ENCODE measurements at regions not wholly inside any gene's neighbourhood (a gene's known extent, or its start where the extent isn't known, plus 50 kb on each side); places are given as distances from the start of the nearest gene placed in this dataset.

DNA sequence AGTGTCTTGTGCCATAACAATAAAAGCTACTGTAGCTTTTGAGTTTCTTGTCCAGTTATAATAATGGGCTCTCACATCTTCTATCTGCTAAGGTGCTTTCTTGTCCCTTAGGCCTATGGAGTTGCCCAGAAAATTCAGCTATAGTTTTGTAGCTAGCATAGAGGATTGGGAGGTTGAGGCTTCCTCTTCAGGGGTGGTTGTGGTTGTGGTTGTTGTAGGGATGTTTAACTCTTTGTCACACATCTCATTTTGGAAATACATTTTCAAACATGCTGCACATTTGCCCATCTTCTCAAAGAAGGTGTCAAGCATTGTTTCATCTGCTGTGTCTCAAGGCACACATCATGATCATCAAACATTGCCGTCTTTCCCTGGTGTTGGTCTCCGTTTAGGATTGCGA, 65.0 kb downstream of the ATXN3L start:
- Histone ChIP-seq H3K4me3 (ENCODE audit: low read length in 2 of 2) (no peak overlapping the region), H3K4me1 (ENCODE audit: control insufficient read depth, insufficient read depth, low read length) (no peaks in the 10 kb centered on the region), H3K9me3 (ENCODE audit: control insufficient read depth in 2 of 2, low read length in 2 of 2) (peaks cover 0 to 5% of the 10 kb centered on the region in 2 donors), H3K36me3 (ENCODE audit: control insufficient read depth in 2 of 2, insufficient read depth in 2 of 2, low read length in 2 of 2) (no peaks in the 10 kb centered on the region), H3K27me3 (ENCODE audit: control insufficient read depth in 1 of 2, insufficient read depth in 2 of 2, low read length in 2 of 2) (no peaks in the 10 kb centered on the region), H3K9ac (ENCODE audit: low read length in 2 of 2) (no peak overlapping the region), H3K27ac (ENCODE audit: low read length) (no peak overlapping the region)

DNA sequence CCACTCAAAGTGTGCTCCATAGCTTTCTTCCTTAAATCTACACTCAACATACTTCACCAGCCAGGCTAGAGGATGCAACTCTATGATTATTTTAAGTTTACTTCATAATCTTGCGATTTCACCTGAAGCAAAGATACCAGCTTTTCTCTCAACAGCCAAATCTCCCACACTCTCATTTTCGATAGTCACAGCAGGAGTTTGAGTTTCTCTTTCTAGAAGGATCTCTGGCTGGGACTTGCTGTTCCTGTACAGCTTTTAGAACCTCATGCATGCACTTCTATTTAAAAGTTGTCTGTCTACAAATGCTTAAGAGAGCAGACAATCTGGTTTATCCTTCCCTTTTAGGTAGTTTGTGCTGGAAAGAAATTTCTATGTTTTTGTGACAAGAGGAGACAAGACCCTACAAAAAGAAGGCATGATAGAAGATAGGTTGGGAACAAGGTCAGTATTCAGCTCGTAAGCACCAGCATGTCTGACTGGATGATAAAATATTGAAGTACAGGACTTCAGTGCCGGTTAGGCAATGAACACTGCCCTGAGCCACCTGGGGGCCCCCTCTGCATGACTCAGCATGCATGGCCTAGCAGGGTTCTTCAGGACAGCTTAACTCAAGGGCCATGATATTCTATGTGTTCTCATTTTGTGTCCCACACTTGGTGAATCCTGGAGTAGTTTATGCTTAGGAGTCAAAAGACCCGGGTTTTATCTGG, 65.6 kb downstream of the ATXN3L start:
- no peaks in the 10 kb centered on the region for H3K4me1 ChIP-seq (ENCODE audit: control insufficient read depth, insufficient read depth, low read length)
- H3K27me3 ChIP-seq (ENCODE audit: control insufficient read depth in 1 of 2, insufficient read depth in 2 of 2, low read length in 2 of 2), result no peaks in the 10 kb centered on the region
- no peak overlapping the region for H3K4me3 ChIP-seq (ENCODE audit: low read length in 2 of 2)
- H3K9me3 ChIP-seq (ENCODE audit: control insufficient read depth in 2 of 2, low read length in 2 of 2), result peaks cover 0 to 5% of the 10 kb centered on the region in 2 donors
- H3K27ac ChIP-seq (ENCODE audit: low read length), result no peak overlapping the region
- H3K9ac ChIP-seq (ENCODE audit: low read length in 2 of 2), result no peak overlapping the region
- H3K36me3 ChIP-seq (ENCODE audit: control insufficient read depth in 2 of 2, insufficient read depth in 2 of 2, low read length in 2 of 2), result no peaks in the 10 kb centered on the region

DNA sequence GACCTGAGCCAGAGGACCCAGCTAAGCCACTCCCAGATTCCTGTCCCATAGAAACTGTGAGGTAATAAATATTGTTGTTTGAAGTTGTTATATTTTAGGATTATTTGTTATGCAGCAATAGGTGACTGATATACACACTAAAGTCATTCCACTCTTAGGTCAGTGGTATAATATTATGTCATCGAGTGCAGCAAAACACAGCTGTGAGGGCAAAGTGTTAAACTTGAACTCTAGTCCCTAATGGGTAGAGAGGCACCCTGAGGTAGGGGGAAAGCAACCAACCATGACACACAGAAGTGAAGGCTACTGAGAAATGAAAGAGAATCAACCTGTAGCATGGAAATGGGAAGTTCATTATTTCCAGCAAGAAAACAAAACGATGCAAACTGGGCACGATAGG, 66.6 kb downstream of the ATXN3L start:
- H3K36me3 ChIP-seq (ENCODE audit: control insufficient read depth in 2 of 2, insufficient read depth in 2 of 2, low read length in 2 of 2), result no peaks in the 10 kb centered on the region
- no peaks in the 10 kb centered on the region for H3K4me1 ChIP-seq (ENCODE audit: control insufficient read depth, insufficient read depth, low read length)
- H3K27ac ChIP-seq (ENCODE audit: low read length), result no peak overlapping the region

DNA sequence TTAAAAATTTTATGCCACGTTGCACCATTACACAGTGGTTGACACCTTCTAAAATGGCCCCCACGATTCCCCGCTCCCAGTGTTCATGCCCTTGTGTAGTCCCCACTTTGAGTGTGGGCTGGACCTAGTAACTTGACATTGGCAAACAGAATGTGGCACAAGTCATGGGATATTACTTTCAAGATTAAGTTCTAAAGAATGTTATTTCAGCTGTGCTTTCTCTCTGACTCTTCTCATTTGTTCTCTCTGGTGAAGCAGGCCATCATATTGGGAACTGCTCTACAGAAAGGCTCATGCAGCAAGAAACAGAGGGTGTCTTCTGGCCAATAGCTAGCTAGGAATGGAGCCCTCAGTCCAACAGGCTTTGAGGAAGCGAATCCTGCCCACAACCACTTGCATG, 67.1 kb downstream of the ATXN3L start:
- no peaks in the 10 kb centered on the region for H3K36me3 ChIP-seq (ENCODE audit: control insufficient read depth in 2 of 2, insufficient read depth in 2 of 2, low read length in 2 of 2)
- no peak overlapping the region for H3K27ac ChIP-seq (ENCODE audit: low read length)
- no peaks in the 10 kb centered on the region for H3K27me3 ChIP-seq (ENCODE audit: control insufficient read depth in 1 of 2, insufficient read depth in 2 of 2, low read length in 2 of 2)
- H3K9ac ChIP-seq (ENCODE audit: low read length in 2 of 2), result no peak overlapping the region
- H3K4me3 ChIP-seq (ENCODE audit: low read length in 2 of 2), result no peak overlapping the region
- H3K9me3 ChIP-seq (ENCODE audit: control insufficient read depth in 2 of 2, low read length in 2 of 2), result peaks cover 0 to 5% of the 10 kb centered on the region in 2 donors
- H3K4me1 ChIP-seq (ENCODE audit: control insufficient read depth, insufficient read depth, low read length), result no peaks in the 10 kb centered on the region

More for the DNA sequence above, 66.6 kb downstream of the ATXN3L start:
- Histone ChIP-seq H3K27me3 (ENCODE audit: control insufficient read depth in 1 of 2, insufficient read depth in 2 of 2, low read length in 2 of 2) (no peaks in the 10 kb centered on the region), H3K9ac (ENCODE audit: low read length in 2 of 2) (no peak overlapping the region), H3K9me3 (ENCODE audit: control insufficient read depth in 2 of 2, low read length in 2 of 2) (peaks cover 0 to 5% of the 10 kb centered on the region in 2 donors), H3K4me3 (ENCODE audit: low read length in 2 of 2) (no peak overlapping the region)

DNA sequence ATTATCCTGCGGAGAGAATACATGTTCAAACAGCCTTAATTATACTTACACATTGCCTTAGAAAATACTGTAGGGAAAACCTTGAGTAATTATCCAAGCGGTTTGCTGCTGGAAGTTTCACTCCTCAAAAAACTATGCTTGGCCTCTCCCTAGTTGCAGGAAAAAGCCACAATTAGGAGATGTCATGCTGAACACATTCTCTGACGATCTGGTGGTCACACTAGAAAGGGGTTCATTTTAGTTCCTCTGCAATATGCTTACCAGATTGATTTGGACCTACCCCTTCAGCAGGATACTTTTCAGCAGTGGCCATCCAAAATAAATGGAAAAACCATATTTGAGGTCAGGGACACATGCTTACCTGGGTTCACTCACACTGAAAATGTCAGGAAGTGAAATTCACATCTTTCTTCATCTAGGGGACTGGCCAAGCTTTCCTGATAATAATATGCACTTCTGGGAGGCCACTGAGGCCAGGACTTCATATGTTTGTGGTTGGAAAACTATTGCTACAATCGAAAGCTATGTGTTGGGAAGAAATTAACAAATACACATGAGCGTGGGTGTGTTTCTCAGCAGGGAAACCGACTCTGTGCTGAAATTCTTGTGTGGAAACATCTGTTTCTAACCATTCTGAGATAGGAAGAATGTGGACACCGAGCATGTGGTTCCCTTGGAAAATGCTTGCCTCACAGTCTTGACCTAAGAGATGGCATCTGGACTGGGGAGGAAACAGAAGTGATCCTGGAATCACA, 68.8 kb downstream of the ATXN3L start:
- Histone ChIP-seq H3K9me3 (ENCODE audit: control insufficient read depth in 2 of 2, low read length in 2 of 2) (peaks cover 0 to 5% of the 10 kb centered on the region in 2 donors), H3K27me3 (ENCODE audit: control insufficient read depth in 1 of 2, insufficient read depth in 2 of 2, low read length in 2 of 2) (no peaks in the 10 kb centered on the region), H3K36me3 (ENCODE audit: control insufficient read depth in 2 of 2, insufficient read depth in 2 of 2, low read length in 2 of 2) (no peaks in the 10 kb centered on the region), H3K27ac (ENCODE audit: low read length) (no peak overlapping the region), H3K4me1 (ENCODE audit: control insufficient read depth, insufficient read depth, low read length) (no peaks in the 10 kb centered on the region), H3K4me3 (ENCODE audit: low read length in 2 of 2) (no peak overlapping the region), H3K9ac (ENCODE audit: low read length in 2 of 2) (no peak overlapping the region)

DNA sequence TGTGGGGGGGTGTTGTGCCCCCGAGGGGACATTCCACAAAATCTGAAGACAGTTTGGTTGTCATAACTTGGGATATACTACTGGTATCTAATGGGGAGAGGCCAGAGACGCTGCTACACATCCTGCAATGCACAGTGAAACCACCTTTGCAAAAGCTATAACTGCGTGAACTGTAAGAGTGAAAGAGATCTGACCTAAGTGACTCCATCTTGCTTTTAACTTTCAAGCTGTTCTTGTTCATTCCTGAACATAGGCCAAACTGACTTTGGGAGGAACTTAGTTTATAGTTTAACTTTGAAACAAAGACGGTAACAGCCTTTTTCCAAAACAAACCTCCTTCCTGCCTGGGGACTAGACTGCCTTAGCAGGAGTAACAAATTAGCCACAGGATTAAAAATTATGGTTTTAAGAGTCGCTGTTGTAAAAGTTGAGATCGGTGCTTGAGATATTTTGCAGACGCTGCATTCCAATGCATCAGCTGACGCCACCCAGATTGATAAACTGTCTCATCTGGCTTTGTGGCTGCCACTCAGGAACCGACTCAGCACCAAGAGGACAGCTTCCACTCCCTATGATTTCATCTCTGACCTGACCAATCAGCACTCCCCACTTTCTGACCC, 70.9 kb downstream of the ATXN3L start:
- Histone ChIP-seq H3K4me3 (ENCODE audit: low read length in 2 of 2) (no peak overlapping the region), H3K4me1 (ENCODE audit: control insufficient read depth, insufficient read depth, low read length) (no peaks in the 10 kb centered on the region), H3K27ac (ENCODE audit: low read length) (no peak overlapping the region), H3K9me3 (ENCODE audit: control insufficient read depth in 2 of 2, low read length in 2 of 2) (peaks cover 0 to 5% of the 10 kb centered on the region in 2 donors), H3K36me3 (ENCODE audit: control insufficient read depth in 2 of 2, insufficient read depth in 2 of 2, low read length in 2 of 2) (no peaks in the 10 kb centered on the region), H3K9ac (ENCODE audit: low read length in 2 of 2) (no peak overlapping the region), H3K27me3 (ENCODE audit: control insufficient read depth in 1 of 2, insufficient read depth in 2 of 2, low read length in 2 of 2) (no peaks in the 10 kb centered on the region)

DNA sequence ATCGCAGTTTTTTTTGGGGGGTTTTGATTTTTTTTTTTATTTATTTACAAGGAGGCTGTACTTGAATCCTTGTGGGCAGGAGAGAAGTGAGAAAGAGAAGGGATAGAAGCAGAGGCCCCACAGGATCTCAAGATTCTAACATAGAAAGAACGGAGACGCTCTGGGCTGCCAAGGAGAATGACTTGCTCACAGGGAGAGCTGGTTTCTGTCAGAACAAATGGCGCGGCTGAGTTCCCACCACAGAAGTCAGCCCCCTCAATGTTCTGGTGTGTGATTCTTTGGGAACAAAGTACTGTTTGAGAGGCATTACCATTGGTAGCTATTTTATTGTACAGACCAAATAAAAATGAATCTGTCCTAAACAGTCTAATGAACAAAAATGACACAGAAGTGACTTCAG, 80.6 kb downstream of the ATXN3L start:
- Histone ChIP-seq H3K9me3 (ENCODE audit: control insufficient read depth in 2 of 2, low read length in 2 of 2) (no peaks in the 10 kb centered on the region), H3K27ac (ENCODE audit: low read length) (no peak overlapping the region), H3K36me3 (ENCODE audit: control insufficient read depth in 2 of 2, insufficient read depth in 2 of 2, low read length in 2 of 2) (no peaks in the 10 kb centered on the region), H3K27me3 (ENCODE audit: control insufficient read depth in 1 of 2, insufficient read depth in 2 of 2, low read length in 2 of 2) (peaks cover 0 to 11% of the 10 kb centered on the region in 2 donors), H3K9ac (ENCODE audit: low read length in 2 of 2) (no peak overlapping the region), H3K4me1 (ENCODE audit: control insufficient read depth, insufficient read depth, low read length) (peaks cover 6% of the 10 kb centered on the region), H3K4me3 (ENCODE audit: low read length in 2 of 2) (no peak overlapping the region)

DNA sequence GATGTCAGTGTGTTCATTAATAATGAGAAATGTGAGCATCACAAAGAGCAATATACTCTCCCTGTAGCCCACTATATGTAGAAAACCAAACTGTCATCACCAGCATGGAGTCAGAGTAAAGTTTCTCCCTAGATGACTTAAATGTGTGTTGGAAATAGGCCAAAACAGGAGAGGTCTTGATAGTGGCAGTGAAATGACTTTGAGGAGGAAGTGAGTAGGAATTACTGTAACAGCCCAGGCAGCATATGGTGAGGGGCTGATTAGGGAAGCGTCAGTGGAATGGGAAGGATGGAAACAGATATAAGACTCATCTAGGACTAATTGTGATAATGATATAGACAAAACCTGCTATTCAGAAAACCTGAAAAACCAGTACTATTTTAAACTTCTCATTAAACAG, 83.9 kb downstream of the ATXN3L start:
- Histone ChIP-seq H3K4me1 (ENCODE audit: control insufficient read depth, insufficient read depth, low read length) (peaks cover 6% of the 10 kb centered on the region), H3K36me3 (ENCODE audit: control insufficient read depth in 2 of 2, insufficient read depth in 2 of 2, low read length in 2 of 2) (no peaks in the 10 kb centered on the region), H3K27ac (ENCODE audit: low read length) (no peak overlapping the region), H3K4me3 (ENCODE audit: low read length in 2 of 2) (no peak overlapping the region), H3K27me3 (ENCODE audit: control insufficient read depth in 1 of 2, insufficient read depth in 2 of 2, low read length in 2 of 2) (peaks cover 0 to 11% of the 10 kb centered on the region in 2 donors), H3K9ac (ENCODE audit: low read length in 2 of 2) (no peak overlapping the region), H3K9me3 (ENCODE audit: control insufficient read depth in 2 of 2, low read length in 2 of 2) (no peaks in the 10 kb centered on the region)

DNA sequence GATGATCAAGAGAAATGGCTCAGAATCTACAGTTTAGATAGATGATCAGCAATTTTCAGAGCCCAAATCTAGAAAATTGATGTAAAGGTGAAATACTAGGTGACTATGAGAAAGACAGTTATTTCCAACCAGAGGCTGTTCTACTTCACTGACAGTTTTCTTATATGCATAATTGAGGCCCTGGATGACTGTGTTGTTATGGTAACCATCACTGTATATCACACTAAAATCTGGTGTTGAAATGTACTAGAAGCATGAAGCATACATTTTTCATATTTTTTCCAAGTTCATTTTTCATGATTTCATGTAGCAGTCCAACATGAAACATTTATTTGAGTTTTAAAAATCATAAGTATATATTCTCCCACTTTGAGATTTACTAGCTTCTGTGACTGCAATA, 87.4 kb downstream of the ATXN3L start:
- no peak overlapping the region for H3K4me3 ChIP-seq (ENCODE audit: low read length in 2 of 2)

DNA sequence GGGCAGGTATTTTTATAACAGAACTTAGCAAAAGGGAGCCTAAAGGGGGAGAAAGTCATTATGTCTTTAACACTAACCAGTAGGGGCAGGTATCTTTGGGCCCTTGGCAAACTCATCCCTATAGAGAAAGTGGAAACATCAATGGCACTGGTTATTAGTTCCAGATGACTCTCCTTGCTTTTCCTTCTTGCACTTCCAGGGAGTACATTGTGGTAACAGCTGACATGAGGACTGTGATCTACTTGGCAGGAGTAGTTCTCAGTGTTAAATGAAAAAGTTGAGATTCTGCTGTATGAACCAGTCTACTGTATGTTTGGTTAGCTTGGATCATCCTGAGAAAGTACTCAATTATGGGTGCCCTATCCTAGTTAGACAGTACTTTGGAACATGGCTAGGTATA, 93.6 kb downstream of the ATXN3L start:
- Histone ChIP-seq H3K4me3 (ENCODE audit: low read length in 2 of 2) (no peak overlapping the region), H3K9me3 (ENCODE audit: control insufficient read depth in 2 of 2, low read length in 2 of 2) (no peaks in the 10 kb centered on the region), H3K27ac (ENCODE audit: low read length) (no peak overlapping the region), H3K36me3 (ENCODE audit: control insufficient read depth in 2 of 2, insufficient read depth in 2 of 2, low read length in 2 of 2) (no peaks in the 10 kb centered on the region), H3K4me1 (ENCODE audit: control insufficient read depth, insufficient read depth, low read length) (no peaks in the 10 kb centered on the region), H3K27me3 (ENCODE audit: control insufficient read depth in 1 of 2, insufficient read depth in 2 of 2, low read length in 2 of 2) (no peaks in the 10 kb centered on the region), H3K9ac (ENCODE audit: low read length in 2 of 2) (no peak overlapping the region)

More for the DNA sequence above, 87.4 kb downstream of the ATXN3L start:
- no peak overlapping the region for H3K27ac ChIP-seq (ENCODE audit: low read length)
- H3K36me3 ChIP-seq (ENCODE audit: control insufficient read depth in 2 of 2, insufficient read depth in 2 of 2, low read length in 2 of 2), result no peaks in the 10 kb centered on the region
- no peak overlapping the region for H3K9ac ChIP-seq (ENCODE audit: low read length in 2 of 2)
- no peaks in the 10 kb centered on the region for H3K9me3 ChIP-seq (ENCODE audit: control insufficient read depth in 2 of 2, low read length in 2 of 2)
- peaks cover 0 to 5% of the 10 kb centered on the region in 2 donors for H3K27me3 ChIP-seq (ENCODE audit: control insufficient read depth in 1 of 2, insufficient read depth in 2 of 2, low read length in 2 of 2)
- H3K4me1 ChIP-seq (ENCODE audit: control insufficient read depth, insufficient read depth, low read length), result no peaks in the 10 kb centered on the region

Measured in stomach smooth muscle (tissue), 2 donors.